Pancreas (tissue), 10 donors: ENCODE measurements at regions not wholly inside any gene's neighbourhood (a gene's known extent, or its start where the extent isn't known, plus 50 kb on each side); places are given as distances from the start of the nearest gene placed in this dataset.

ENCODE experiments used
- ATAC-seq, 4 donors: fragments of 200-7000 bp; cut with Tn5 transposase; one replicate each; pipeline versions ENCODE4 v1.8.0 to v1.9.1; 2020; ENCODE audit warnings: mild to moderate bottlenecking in 4 of 4, moderate library complexity in 4 of 4
- DNase-seq, 6 donors: peaks; one replicate each; pipeline ENCODE4 v3.0.0-alpha.2; 2020
- FAIRE-seq: peaks from 2 replicates; lab custom pipeline; 2012; peaks lifted over from hg19 to GRCh38; lab: Jason Lieb, UNC
- H3K27ac ChIP-seq, 4 donors: fragments of 200-600 bp; sonication (generic); 1 replicate in 3 of 4; 2 replicates in 1 of 4; pipeline versions ENCODE4 v1.5.0 to v1.8.0; 2020
- H3K27me3 ChIP-seq, 4 donors: fragments of 200-600 bp; one replicate each; pipeline ENCODE4 v1.8.0; 2021
- H3K36me3 ChIP-seq, 3 donors: fragments of 200-600 bp; sonication (generic) in 1 of 3; one replicate each; pipeline versions ENCODE4 v1.5.0 to v1.8.0; 2020 to 2021
- H3K4me1 ChIP-seq, 3 donors: fragments of 200-600 bp; one replicate each; pipeline ENCODE4 v1.8.0; 2021
- H3K4me3 ChIP-seq, 4 donors: fragments of 200-600 bp; sonication (generic) in 2 of 4; one replicate each; pipeline versions ENCODE4 v1.5.0 to v1.8.0; 2020 to 2021
- H3K9me3 ChIP-seq, 4 donors: fragments of 200-600 bp; one replicate each; pipeline ENCODE4 v1.8.0; 2021
- WGBS, 2 donors: extraction: QIAGEN DNeasy Blood & Tissue Kit; methylation state at CpG; one replicate each; pipeline ENCODE4 v1.1.7; 2013; 5-methylcytosine and 5-hydroxymethylcytosine counted together
- intact Hi-C, 3 donors: fragments of 100-400 bp; cut with DNase I; formaldehyde crosslinking; loops; one replicate each; pipeline versions ENCODE4 v1.11.1 to v1.14.2; 2022
- TF ChIP-seq, protein P1 (sequence below), 4 donors: fragments of 200-600 bp; sonication (generic) in 3 of 4; IDR thresholded peaks; one replicate each; pipeline versions ENCODE4 v1.5.0 to v1.8.0; 2021; ENCODE audit warnings: antibody characterized with exemption in 4 of 4
- donor health status: healthy with polysubstance abuse.
- donor health status: DM: no; HTN: no; CAD: no; lungs with moderate emphysema.
- donor health status: DM: no; HTN: no; CAD: no.
- donor health status: control.
- donor health status: control.
- donor health status: Bipolar disorder and iron deficiency.
- donor health status: DM: yes; HTN: yes; CAD: no.
- donor health status: DM: no; HTN: no; CAD: no.
- donor health status: DM: no; HTN: no; CAD: no.
- donor health status: DM: yes; HTN: yes; CAD: no.

DNA sequence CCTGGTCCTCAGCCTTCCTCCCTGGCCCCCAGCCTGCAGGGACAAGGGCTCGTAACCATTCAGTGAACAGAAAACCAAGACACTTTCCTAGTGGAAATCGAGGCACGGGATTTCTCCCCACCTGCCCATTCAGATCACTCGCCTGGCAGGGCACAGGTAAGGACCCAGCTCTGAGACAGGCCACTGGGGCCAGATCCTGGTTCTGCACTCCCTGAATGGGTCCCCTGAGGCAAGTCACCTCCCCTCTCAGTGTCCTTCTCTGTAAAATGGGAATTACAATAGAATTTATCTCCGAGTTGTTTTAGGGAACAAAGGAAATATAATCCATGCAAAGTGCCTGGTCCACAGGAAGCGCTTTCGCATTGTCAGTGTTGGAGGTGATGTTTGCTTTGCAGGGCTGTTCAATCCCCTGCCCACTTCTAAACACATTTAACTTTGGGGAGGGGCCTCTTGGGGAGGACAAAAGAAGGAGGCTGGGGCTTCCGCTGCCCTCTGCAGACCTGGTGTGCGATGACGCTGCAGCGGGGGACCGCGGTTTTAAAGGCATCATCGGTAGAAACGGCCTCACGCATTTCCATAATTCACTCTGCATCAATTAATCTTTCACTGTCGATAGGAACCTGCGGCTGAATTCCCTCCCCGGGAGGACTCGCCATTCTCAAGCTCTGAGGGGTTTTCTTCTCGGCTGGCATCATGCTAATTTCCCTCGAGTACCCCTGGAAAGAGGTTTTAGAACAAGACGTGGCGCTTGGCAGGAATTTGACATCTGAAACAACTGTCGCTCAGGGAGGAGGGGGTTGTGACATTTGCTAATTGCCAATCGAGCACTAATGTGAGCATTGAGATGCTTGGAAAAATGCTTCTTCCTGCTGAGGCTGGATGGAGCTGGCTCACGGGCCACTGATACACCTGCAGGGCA is 70.4 kb upstream of the FGF3 start:
- Histone ChIP-seq H3K36me3 (no peaks in the 10 kb centered on the region), H3K4me1 (no peaks in the 10 kb centered on the region), H3K4me3 (no peak overlapping the region), H3K9me3 (no peaks in the 10 kb centered on the region), H3K27me3 (no peaks in the 10 kb centered on the region), H3K27ac (no peak overlapping the region)
- DNase-seq, result peak in 1 of 6 donors; percentile 16
- ATAC-seq, result no peak
- TF ChIP-seq, protein P1, sequence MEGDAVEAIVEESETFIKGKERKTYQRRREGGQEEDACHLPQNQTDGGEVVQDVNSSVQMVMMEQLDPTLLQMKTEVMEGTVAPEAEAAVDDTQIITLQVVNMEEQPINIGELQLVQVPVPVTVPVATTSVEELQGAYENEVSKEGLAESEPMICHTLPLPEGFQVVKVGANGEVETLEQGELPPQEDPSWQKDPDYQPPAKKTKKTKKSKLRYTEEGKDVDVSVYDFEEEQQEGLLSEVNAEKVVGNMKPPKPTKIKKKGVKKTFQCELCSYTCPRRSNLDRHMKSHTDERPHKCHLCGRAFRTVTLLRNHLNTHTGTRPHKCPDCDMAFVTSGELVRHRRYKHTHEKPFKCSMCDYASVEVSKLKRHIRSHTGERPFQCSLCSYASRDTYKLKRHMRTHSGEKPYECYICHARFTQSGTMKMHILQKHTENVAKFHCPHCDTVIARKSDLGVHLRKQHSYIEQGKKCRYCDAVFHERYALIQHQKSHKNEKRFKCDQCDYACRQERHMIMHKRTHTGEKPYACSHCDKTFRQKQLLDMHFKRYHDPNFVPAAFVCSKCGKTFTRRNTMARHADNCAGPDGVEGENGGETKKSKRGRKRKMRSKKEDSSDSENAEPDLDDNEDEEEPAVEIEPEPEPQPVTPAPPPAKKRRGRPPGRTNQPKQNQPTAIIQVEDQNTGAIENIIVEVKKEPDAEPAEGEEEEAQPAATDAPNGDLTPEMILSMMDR (IDR thresholded peaks at IDR 0.05), result no peak
- no peak for FAIRE-seq
- intact Hi-C loops, result loop anchor here in 2 of 3 donors (5.0 kb wide), 1 partner anchor 197 kb away; no protein-coding TSS in a partner anchor
- 25 to 30% methylated on average over 27 of the region's 27 CpGs for WGBS, 2 donors

DNA sequence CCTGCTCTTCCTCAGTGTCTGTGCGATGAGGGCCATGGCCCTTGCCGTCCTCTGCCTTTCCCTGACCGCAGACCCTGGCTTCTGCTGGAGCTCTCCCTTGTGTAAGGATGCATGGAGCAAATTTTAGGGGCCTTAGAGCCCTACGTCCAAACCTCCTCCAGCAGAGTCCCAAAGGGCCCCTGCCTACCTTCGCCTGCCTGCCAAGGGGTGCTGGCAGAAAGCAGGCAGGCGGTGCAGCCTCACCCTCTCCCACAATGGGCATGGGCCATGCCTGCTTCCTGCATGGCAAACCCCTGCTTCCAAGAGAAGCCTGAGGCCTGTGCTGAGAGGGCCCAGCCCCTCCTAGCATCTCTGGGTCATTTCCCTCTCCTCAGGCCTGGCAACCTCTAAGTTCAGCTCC is 71.3 kb upstream of the FGF3 start:
- Histone ChIP-seq H3K9me3 (no peaks in the 10 kb centered on the region), H3K27ac (no peak overlapping the region), H3K27me3 (no peaks in the 10 kb centered on the region), H3K4me1 (no peaks in the 10 kb centered on the region), H3K36me3 (no peaks in the 10 kb centered on the region), H3K4me3 (no peak overlapping the region)
- intact Hi-C loops, result loop anchor here in 1 of 3 donors (5.0 kb wide), 1 partner anchor 198 kb away; no protein-coding TSS in a partner anchor
- ATAC-seq (no peak), FAIRE-seq (no peak), DNase-seq (peak in 1 of 6 donors; percentile 26)
- 71% methylated on average over 6 of the region's 6 CpGs for WGBS, 2 donors
- TF ChIP-seq, protein P1 (IDR thresholded peaks at IDR 0.05), result no peak

DNA sequence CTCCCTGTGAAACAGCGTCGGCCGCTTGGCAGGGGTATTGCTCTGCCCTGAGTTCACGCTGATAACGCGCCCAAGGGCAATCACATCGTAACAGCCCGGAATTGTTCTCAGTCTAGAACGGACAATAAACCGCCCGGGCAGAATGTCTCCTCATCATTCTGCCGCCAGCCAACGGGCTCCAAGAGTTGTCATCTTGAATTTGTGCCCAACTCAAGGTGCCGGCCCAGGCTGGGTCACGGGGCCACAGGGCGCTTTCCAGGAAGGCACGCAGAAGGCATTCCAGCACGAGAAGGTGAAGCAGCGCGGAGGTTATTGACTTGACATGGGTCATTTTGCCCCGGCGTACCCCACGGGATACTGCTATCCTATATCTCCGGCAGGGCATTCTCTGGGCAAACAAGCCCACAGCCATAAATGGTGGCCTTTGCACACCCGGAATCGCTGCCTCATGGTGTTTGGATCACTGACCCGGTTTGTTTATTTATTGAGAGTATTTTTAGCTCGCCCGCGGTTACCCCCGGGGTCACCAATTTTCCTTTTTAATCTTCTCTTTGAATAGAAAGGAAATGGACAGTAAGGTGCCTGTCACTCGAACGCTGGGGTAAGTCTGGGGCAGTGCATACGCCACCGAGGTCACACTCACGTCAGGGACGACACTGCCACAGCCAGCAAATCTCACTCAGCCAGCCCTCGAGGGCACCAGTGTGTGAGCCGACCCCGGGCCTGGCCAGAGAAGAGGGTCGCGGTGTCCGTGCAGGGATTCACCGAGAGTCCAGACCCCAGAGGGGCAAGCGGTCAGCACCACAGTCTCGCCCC is 72.4 kb upstream of the FGF3 start:
- FAIRE-seq, result no peak
- DNase-seq, result peak in 1 of 6 donors; percentile 48
- Histone ChIP-seq H3K36me3 (no peaks in the 10 kb centered on the region), H3K27ac (no peak overlapping the region), H3K9me3 (no peaks in the 10 kb centered on the region), H3K27me3 (no peaks in the 10 kb centered on the region), H3K4me1 (no peaks in the 10 kb centered on the region), H3K4me3 (no peak overlapping the region)
- ATAC-seq, result peak in 2 of 4 donors; percentile 34 to 39
- intact Hi-C loops, result loop anchor here in 1 of 3 donors (5.0 kb wide), 1 partner anchor 199 kb away; no protein-coding TSS in a partner anchor
- TF ChIP-seq, protein P1 (IDR thresholded peaks at IDR 0.05), result no peak
- WGBS, 2 donors, result 44 to 54% methylated on average over 46 of the region's 46 CpGs

DNA sequence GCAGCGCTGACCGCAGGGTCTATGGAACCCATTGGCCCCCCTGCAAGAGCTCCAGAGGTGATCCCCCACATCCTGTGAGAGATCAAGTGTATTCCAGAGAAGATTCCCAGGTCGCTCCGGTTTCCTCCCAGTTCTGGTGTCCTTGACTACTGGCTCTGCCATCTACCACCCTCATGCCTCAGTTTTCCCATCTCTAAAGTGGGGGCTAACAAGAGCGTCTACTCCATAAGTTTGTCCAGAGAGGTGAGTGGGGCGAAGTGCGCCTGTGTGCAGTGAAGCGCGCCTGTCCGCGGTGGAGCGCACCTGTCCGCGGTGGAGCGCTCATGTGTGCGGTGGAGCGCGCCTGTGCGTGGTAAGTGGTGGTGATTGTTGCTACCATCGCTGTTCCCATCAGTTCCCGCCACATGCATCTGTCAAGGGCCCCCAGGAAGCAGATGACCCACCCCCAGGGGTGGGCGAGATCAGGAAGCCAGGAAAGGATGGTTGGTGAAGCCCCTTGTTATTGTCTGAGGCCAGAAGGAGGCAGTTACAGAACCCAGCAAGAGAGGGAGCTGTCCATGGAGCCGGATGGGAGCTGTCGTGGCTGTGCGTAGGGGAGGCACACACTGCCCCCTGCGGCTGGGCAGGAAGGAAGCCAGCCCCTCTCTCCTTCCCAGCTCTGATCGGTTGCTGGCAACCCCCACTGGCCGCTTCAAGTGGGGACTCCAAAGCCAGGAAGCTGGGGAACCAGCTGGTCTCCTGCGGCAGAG is 73.2 kb upstream of the FGF3 start:
- Histone ChIP-seq H3K9me3 (no peaks in the 10 kb centered on the region), H3K27ac (no peak overlapping the region), H3K4me1 (no peaks in the 10 kb centered on the region), H3K4me3 (no peak overlapping the region), H3K36me3 (no peaks in the 10 kb centered on the region), H3K27me3 (no peaks in the 10 kb centered on the region)
- ATAC-seq (peak in 2 of 4 donors; percentile 12 to 15), FAIRE-seq (no peak), DNase-seq (peak in 1 of 6 donors; percentile 42)
- 70 to 74% methylated on average over 27 to 29 of the region's 29 CpGs for WGBS, 2 donors
- intact Hi-C loops, result loop anchor here in 1 of 3 donors (5.0 kb wide), 1 partner anchor 200 kb away; no protein-coding TSS in a partner anchor
- TF ChIP-seq, protein P1 (IDR thresholded peaks at IDR 0.05), result no peak
